ENCODE measurements at regions not wholly inside any gene's neighbourhood (a gene's known extent, or its start where the extent isn't known, plus 50 kb on each side); places are given as distances from the start of the nearest gene placed in this dataset.

- Mint-ChIP-seq H3K27me3 (no peaks in the 10 kb centered on the region), H3K9me3 (no peaks in the 10 kb centered on the region), H3K27ac (no peak overlapping the region), H3K4me1 (ENCODE audit: unreplicated experiment) (no peaks in the 10 kb centered on the region), H3K4me3 (no peak overlapping the region), H3K36me3 (no peaks in the 10 kb centered on the region)
- no peak for TF ChIP-seq CTCF (conservative IDR thresholded peaks at IDR 0.05)
- no peak for DNase-seq (ENCODE audit: extremely low spot score, unreplicated experiment)
These were observed 88.9 kb upstream of the THBS1 start for GRCh38 chr15:39491886-39492490.

- H3K9me3 Mint-ChIP-seq, result no peaks in the 10 kb centered on the region
- DNase-seq (ENCODE audit: extremely low spot score, unreplicated experiment), result no peak
- no peak for TF ChIP-seq CTCF (conservative IDR thresholded peaks at IDR 0.05)
- H3K4me1 Mint-ChIP-seq (ENCODE audit: unreplicated experiment), result no peaks in the 10 kb centered on the region
- no peaks in the 10 kb centered on the region for H3K36me3 Mint-ChIP-seq
- no peak overlapping the region for H3K27ac Mint-ChIP-seq
- H3K27me3 Mint-ChIP-seq, result no peaks in the 10 kb centered on the region
- H3K4me3 Mint-ChIP-seq, result no peak overlapping the region
These were observed 87.3 kb upstream of the THBS1 start for GRCh38 chr15:39493424-39494067.

GRCh38 chr15:39494462-39494861, 86.4 kb upstream of the THBS1 start:
- TF ChIP-seq CTCF (conservative IDR thresholded peaks at IDR 0.05), result no peak
- no peak overlapping the region for H3K4me3 Mint-ChIP-seq
- H3K4me1 Mint-ChIP-seq (ENCODE audit: unreplicated experiment), result no peaks in the 10 kb centered on the region
- DNase-seq (ENCODE audit: extremely low spot score, unreplicated experiment), result no peak
- H3K36me3 Mint-ChIP-seq, result no peaks in the 10 kb centered on the region
- no peaks in the 10 kb centered on the region for H3K27me3 Mint-ChIP-seq
- H3K27ac Mint-ChIP-seq, result no peak overlapping the region
- H3K9me3 Mint-ChIP-seq, result no peaks in the 10 kb centered on the region

- Mint-ChIP-seq H3K9me3 (no peaks in the 10 kb centered on the region), H3K27me3 (no peaks in the 10 kb centered on the region), H3K27ac (no peak overlapping the region), H3K4me3 (no peak overlapping the region), H3K36me3 (no peaks in the 10 kb centered on the region), H3K4me1 (ENCODE audit: unreplicated experiment) (no peaks in the 10 kb centered on the region)
- no peak for TF ChIP-seq CTCF (conservative IDR thresholded peaks at IDR 0.05)
- no peak for DNase-seq (ENCODE audit: extremely low spot score, unreplicated experiment)
These were observed 84.7 kb upstream of the THBS1 start for GRCh38 chr15:39495871-39496840.

GRCh38 chr15:39497016-39497758, 83.7 kb upstream of the THBS1 start:
- no peak for TF ChIP-seq CTCF (conservative IDR thresholded peaks at IDR 0.05)
- Mint-ChIP-seq H3K4me3 (no peak overlapping the region), H3K36me3 (no peaks in the 10 kb centered on the region), H3K27ac (no peak overlapping the region), H3K27me3 (no peaks in the 10 kb centered on the region), H3K4me1 (ENCODE audit: unreplicated experiment) (peaks cover 8% of the 10 kb centered on the region), H3K9me3 (no peaks in the 10 kb centered on the region)
- DNase-seq (ENCODE audit: extremely low spot score, unreplicated experiment), result no peak
